H1 (cell line): ENCODE measurements at regions not wholly inside any gene's neighbourhood (a gene's known extent, or its start where the extent isn't known, plus 50 kb on each side); places are given as distances from the start of the nearest gene placed in this dataset.

Experiments
- CTCF ChIA-PET: fragments of 300-600 bp; sonication (Branson Sonifier 250); formaldehyde crosslinking; loops from one replicate; lab custom pipeline; 2021; ENCODE audit not compliant: partially characterized antibody; lab: Charles Lee
- POLR2A ChIA-PET: fragments of 300-600 bp; sonication (Branson Sonifier 250); formaldehyde crosslinking; loops from one replicate; lab custom pipeline; 2021; ENCODE audit warnings: inconsistent platforms; ENCODE audit not compliant: partially characterized antibody; lab: Charles Lee
- DNase-seq, 2 experiments: peaks; one replicate each; pipeline versions ENCODE4 v3.0.0 to v3.0.0-alpha.2; 2010 to 2022; ENCODE audit warnings: low spot score in 2 of 2, low read depth in 1 of 2, mixed read lengths in 1 of 2
- FAIRE-seq: peaks from 2 replicates; lab custom pipeline; 2011; peaks lifted over from hg19 to GRCh38; lab: Jason Lieb, UNC
- H2AFZ ChIP-seq: 2 replicates; pipeline ENCODE4 v1.8.1; 2012; ENCODE audit warnings: low read length, inconsistent platforms
- H2AK5ac ChIP-seq: 2 replicates; pipeline ENCODE4 v1.6.1; 2013; ENCODE audit warnings: low read depth, low read length
- H2BK120ac ChIP-seq: replicated peaks from 2 replicates; pipeline ENCODE3; 2013; ENCODE audit warnings: low read depth, low read length, inconsistent platforms
- H2BK12ac ChIP-seq: 2 replicates; pipeline ENCODE4 v1.6.1; 2013; ENCODE audit warnings: low read depth, low read length
- H2BK15ac ChIP-seq: 2 replicates; pipeline ENCODE4 v1.6.1; 2013; ENCODE audit warnings: low read length
- H2BK20ac ChIP-seq: 2 replicates; pipeline ENCODE4 v1.6.1; 2013; ENCODE audit warnings: low read length
- H2BK5ac ChIP-seq: 2 replicates; pipeline ENCODE4 v1.6.1; 2013; ENCODE audit warnings: low read depth, low read length
- H3K14ac ChIP-seq: 2 replicates; pipeline ENCODE4 v1.6.1; 2013; ENCODE audit warnings: inconsistent platforms; ENCODE audit not compliant: insufficient read length
- H3K18ac ChIP-seq: 2 replicates; pipeline ENCODE4 v1.6.1; 2013; ENCODE audit warnings: low read length; ENCODE audit errors: extremely low read depth
- H3K23ac ChIP-seq: 2 replicates; pipeline ENCODE4 v1.6.1; 2013; ENCODE audit warnings: inconsistent platforms; ENCODE audit not compliant: insufficient read length
- H3K23me2 ChIP-seq: 2 replicates; pipeline ENCODE4 v1.6.1; 2013; ENCODE audit warnings: low read depth, low read length
- H3K27ac ChIP-seq: 2 replicates; pipeline ENCODE4 v1.6.1; 2011; ENCODE audit warnings: low read depth, low read length, inconsistent platforms
- H3K27me3 ChIP-seq, 4 experiments: replicated peaks in 1 of 4; 1 replicate in 1 of 4; 2 replicates in 3 of 4; pipeline versions ENCODE4 v1.6.1 to v1.8.1; 2011 to 2013; ENCODE audit warnings: low read length in 3 of 4, mild to moderate bottlenecking in 3 of 4, inconsistent platforms in 2 of 4, mixed read lengths in 2 of 4, moderate library complexity in 1 of 4; ENCODE audit not compliant: control insufficient read depth in 3 of 4, insufficient read depth in 3 of 4; ENCODE audit errors: extremely low read depth in 1 of 4
- H3K36me3 ChIP-seq, 4 experiments: 2 replicates each; pipeline versions ENCODE4 v1.6.1 to v1.8.1; 2011 to 2013; ENCODE audit warnings: mild to moderate bottlenecking in 4 of 4, low read length in 3 of 4, moderate library complexity in 2 of 4, control low read depth in 1 of 4, inconsistent platforms in 1 of 4; ENCODE audit not compliant: insufficient read depth in 4 of 4, control insufficient read depth in 2 of 4
- H3K4ac ChIP-seq: replicated peaks from 2 replicates; pipeline ENCODE3; 2013; ENCODE audit warnings: low read length, low read depth, mixed read lengths, inconsistent platforms; ENCODE audit not compliant: insufficient read length
- H3K4me1 ChIP-seq, 4 experiments: replicated peaks in 1 of 4; 1 replicate in 1 of 4; 2 replicates in 3 of 4; pipeline versions ENCODE4 v1.6.1 to v1.8.1; 2011 to 2013; ENCODE audit warnings: low read length in 3 of 4, inconsistent platforms in 2 of 4, mixed read lengths in 1 of 4; ENCODE audit not compliant: insufficient read depth in 4 of 4, control insufficient read depth in 3 of 4
- H3K4me2 ChIP-seq, 2 experiments: 2 replicates each; pipeline versions ENCODE4 v1.6.1 to v1.8.1; 2011 to 2013; ENCODE audit warnings: low read depth in 2 of 2, low read length in 2 of 2, control low read depth in 1 of 2, inconsistent platforms in 1 of 2, mild to moderate bottlenecking in 1 of 2; ENCODE audit not compliant: insufficient read depth in 1 of 2
- H3K4me3 ChIP-seq, 4 experiments: fragments of 200-600, 300-600 bp in 1 of 4; sonication (generic), shearing (Covaris generic), sonication (Bioruptor Twin) in 1 of 4; 2 replicates each; pipeline versions ENCODE4 v1.5.1 to v1.8.1; 2011 to 2016; ENCODE audit warnings: low read length in 4 of 4, low read depth in 3 of 4, control low read depth in 2 of 4, inconsistent platforms in 2 of 4, mild to moderate bottlenecking in 2 of 4, mixed read lengths in 1 of 4, moderate library complexity in 1 of 4; ENCODE audit not compliant: insufficient read depth in 2 of 4; ENCODE audit errors: extremely low read depth in 1 of 4
- H3K56ac ChIP-seq: replicated peaks from 2 replicates; pipeline ENCODE3; 2013; ENCODE audit warnings: low read depth, mild to moderate bottlenecking, mixed read lengths, low read length, inconsistent platforms; ENCODE audit not compliant: insufficient read length
- H3K79me1 ChIP-seq: 2 replicates; pipeline ENCODE4 v1.6.1; 2013; ENCODE audit warnings: low read depth, low read length, control low read depth
- H3K79me2 ChIP-seq, 2 experiments: 2 replicates each; pipeline versions ENCODE4 v1.6.1 to v1.8.1; 2012 to 2013; ENCODE audit warnings: low read length in 2 of 2, mild to moderate bottlenecking in 2 of 2, inconsistent platforms in 1 of 2; ENCODE audit not compliant: insufficient read depth in 2 of 2, control insufficient read depth in 1 of 2
- H3K9ac ChIP-seq, 4 experiments: replicated peaks in 1 of 4; 1 replicate in 1 of 4; 2 replicates in 3 of 4; pipeline versions ENCODE4 v1.6.1 to v1.8.1; 2011 to 2013; ENCODE audit warnings: low read depth in 3 of 4, low read length in 3 of 4, control low read depth in 2 of 4, mild to moderate bottlenecking in 2 of 4, moderate library complexity in 2 of 4, inconsistent platforms in 1 of 4; ENCODE audit errors: extremely low read depth in 1 of 4
- H3K9me3 ChIP-seq, 2 experiments: 2 replicates each; pipeline versions ENCODE4 v1.6.1 to v1.8.1; 2012 to 2013; ENCODE audit warnings: mild to moderate bottlenecking in 2 of 2, moderate library complexity in 2 of 2, control low read depth in 1 of 2, inconsistent platforms in 1 of 2, low read depth in 1 of 2, low read length in 1 of 2, mixed read lengths in 1 of 2; ENCODE audit not compliant: insufficient read depth in 2 of 2
- H4K20me1 ChIP-seq, 2 experiments: replicated peaks in 1 of 2; 2 replicates each; pipeline versions ENCODE3 to v1.8.1; 2011 to 2013; ENCODE audit warnings: inconsistent platforms in 2 of 2, low read length in 2 of 2, mild to moderate bottlenecking in 1 of 2; ENCODE audit not compliant: insufficient read depth in 2 of 2, control insufficient read depth in 1 of 2
- H4K5ac ChIP-seq: 2 replicates; pipeline ENCODE4 v1.6.1; 2013; ENCODE audit warnings: low read length, low read depth, mixed read lengths, inconsistent platforms; ENCODE audit not compliant: insufficient read length
- H4K8ac ChIP-seq: 2 replicates; pipeline ENCODE4 v1.8.0; 2013; ENCODE audit warnings: mild to moderate bottlenecking, moderate library complexity, low read length, inconsistent platforms; ENCODE audit not compliant: insufficient read depth; ENCODE audit errors: extremely low read depth
- H4K91ac ChIP-seq: replicated peaks from 2 replicates; pipeline ENCODE3; 2013; ENCODE audit warnings: low read length, mixed read lengths, inconsistent platforms; ENCODE audit not compliant: insufficient read length
- CBX5 ChIP-seq: fragments of 300-800, 300-1000 bp; sonication (generic); IDR thresholded peaks from 2 replicates; pipeline ENCODE4 v1.7.1; 2016; ENCODE audit warnings: antibody characterized with exemption, low read length, low read depth
- WGBS, 2 experiments: shearing (Covaris generic) in 1 of 2; methylation state at CpG; one replicate each; pipeline versions ENCODE4 v1.1.6 to v1.1.7; 2013 to 2015; ENCODE audit warnings: low lambda C conversion rate in 2 of 2, mixed read lengths in 2 of 2, inconsistent platforms in 1 of 2, low coverage in 1 of 2, missing lambda C conversion rate in 1 of 2; ENCODE audit not compliant: insufficient replicate concordance in 2 of 2, insufficient coverage in 1 of 2, insufficient read length in 1 of 2; ENCODE audit errors: extremely low coverage in 1 of 2, missing lambda C conversion rate in 1 of 2; 5-methylcytosine and 5-hydroxymethylcytosine counted together

DNA sequence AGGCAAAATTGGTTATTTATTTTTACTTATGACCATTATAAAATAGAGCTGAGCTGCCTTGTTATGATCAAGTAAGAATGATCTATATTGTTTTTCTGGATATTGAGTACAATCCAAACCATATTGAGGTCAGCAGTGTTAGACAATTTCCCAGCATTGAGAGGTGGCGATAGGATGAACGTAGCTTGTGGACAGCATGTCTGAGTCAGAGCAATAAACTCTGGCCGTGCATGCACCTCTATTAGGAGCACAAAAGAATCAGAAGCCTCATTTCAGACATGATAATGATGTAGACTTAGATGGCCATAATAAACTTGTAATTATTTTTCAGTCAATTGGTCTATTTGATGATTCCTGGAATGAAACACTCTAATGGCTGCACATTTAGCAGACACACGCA lies 491.6 kb downstream of the RIT2 start:
- no peak overlapping the region for H3K14ac ChIP-seq
- no peak overlapping the region for H2AK5ac ChIP-seq
- H4K91ac ChIP-seq, result no peak overlapping the region
- no peak overlapping the region for H3K4ac ChIP-seq
- H2AFZ ChIP-seq, result no peak overlapping the region
- no peak overlapping the region for H2BK120ac ChIP-seq
- H2BK12ac ChIP-seq, result no peak overlapping the region
- no peaks in the 10 kb centered on the region for H3K4me1 ChIP-seq
- no peaks in the 10 kb centered on the region for H3K9me3 ChIP-seq
- H3K56ac ChIP-seq, result no peak overlapping the region
- no peak overlapping the region for H3K18ac ChIP-seq
- H3K27ac ChIP-seq, result no peak overlapping the region
- H2BK15ac ChIP-seq, result no peak overlapping the region
- WGBS, 2 experiments, result 93% methylated on average over 4 of the region's 4 CpGs; no CpG with 5 or more reads in 1 of the 2 experiments
- FAIRE-seq (no peak), DNase-seq (no peak)
- H3K36me3 ChIP-seq, result no peaks in the 10 kb centered on the region
- no peak overlapping the region for H2BK5ac ChIP-seq
- POLR2A ChIA-PET, result no interaction called here
- peaks cover 0 to 1% (median 0%) of the 10 kb centered on the region in 4 experiments; a peak in 1 of 7 replicates for H3K27me3 ChIP-seq
- H3K23me2 ChIP-seq, result no peaks in the 10 kb centered on the region
- no peak overlapping the region for H3K4me3 ChIP-seq
- H4K20me1 ChIP-seq, result no peaks in the 10 kb centered on the region
- no peak overlapping the region for H4K8ac ChIP-seq
- no peak overlapping the region for H4K5ac ChIP-seq
- H3K9ac ChIP-seq, result no peak overlapping the region
- H3K23ac ChIP-seq, result no peak overlapping the region
- CTCF ChIA-PET, result interaction anchor here (1.1 kb wide), 1 partner anchor 28 kb away, joined by 3 read pairs; no protein-coding TSS in a partner anchor
- no peak overlapping the region for H3K4me2 ChIP-seq
- no peak overlapping the region for H2BK20ac ChIP-seq
- no peaks in the 10 kb centered on the region for H3K79me2 ChIP-seq
- H3K79me1 ChIP-seq, result no peaks in the 10 kb centered on the region
- TF ChIP-seq CBX5, result no peak
